Right lobe of liver (tissue), 4 donors: ENCODE measurements at regions not wholly inside any gene's neighbourhood (a gene's known extent, or its start where the extent isn't known, plus 50 kb on each side); places are given as distances from the start of the nearest gene placed in this dataset.

ENCODE experiments used
- CTCF ChIP-seq, 4 donors: fragments of 200-600 bp in 3 of 4; fragments of 450-650 bp in 1 of 4; IDR thresholded peaks; one replicate each; pipeline versions ENCODE4 v1.5.1 to v1.8.0; 2016 to 2022; ENCODE audit warnings: antibody characterized with exemption in 4 of 4, mild to moderate bottlenecking in 2 of 4
- POLR2A ChIP-seq: fragments of 450-650 bp; IDR thresholded peaks from one replicate; pipeline ENCODE4 v1.6.1; 2017; ENCODE audit warnings: antibody characterized with exemption, mild to moderate bottlenecking
- donor health status: DM: no; HTN: no; CAD: no.
- donor health status: DM: no; HTN: no; CAD: no.
- donor health status: DM: no; HTN: yes; CAD: no.

- no peak for TF ChIP-seq CTCF (IDR thresholded peaks at IDR 0.05)
- TF ChIP-seq POLR2A: no peak
These were observed 77.3 kb downstream of the UBIAD1 start for GRCh38 chr1:11350265-11350664.
